Bone marrow (tissue), 2 donors: ENCODE measurements at regions not wholly inside any gene's neighbourhood (a gene's known extent, or its start where the extent isn't known, plus 50 kb on each side); places are given as distances from the start of the nearest gene placed in this dataset.
A peak's percentile ranks its signal among the peaks of the same experiment; 100 is the strongest.

Experiments used
- DNase-seq, 2 donors: peaks; one replicate each; lab custom pipeline; 2025; lab: John Stamatoyannopoulos, UW

GRCh38 chr6:105494688-105495087 lies 91.8 kb upstream of the PREP start:
- no peak for DNase-seq

GRCh38 chr6:105493736-105494135 lies 90.9 kb upstream of the PREP start:
- no peak for DNase-seq

GRCh38 chr6:105492706-105493673 lies 90.1 kb upstream of the PREP start:
- no peak for DNase-seq

- DNase-seq, result no peak
Measured at GRCh38 chr6:105489216-105489530, 86.3 kb upstream of the PREP start.

GRCh38 chr6:105488516-105489215 lies 85.8 kb upstream of the PREP start:
- DNase-seq, result no peak

- DNase-seq, result no peak
Measured at GRCh38 chr6:105487040-105487790, 84.3 kb upstream of the PREP start.

- DNase-seq, result no peak
Measured at GRCh38 chr6:105485456-105485855, 82.6 kb upstream of the PREP start.

GRCh38 chr6:105484238-105485161 lies 81.6 kb upstream of the PREP start:
- peak in 1 of 2 donors; percentile 58 for DNase-seq

- DNase-seq, result no peak
Measured at GRCh38 chr6:105483492-105483891, 80.6 kb upstream of the PREP start.

- DNase-seq, result no peak
Measured at GRCh38 chr6:105482921-105483320, 80.0 kb upstream of the PREP start.

- no peak for DNase-seq
Measured at GRCh38 chr6:105482227-105482844, 79.5 kb upstream of the PREP start.

- no peak for DNase-seq
Measured at GRCh38 chr6:105476978-105477377, 74.1 kb upstream of the PREP start.

- DNase-seq, result no peak
Measured at GRCh38 chr6:105474234-105474633, 71.4 kb upstream of the PREP start.

GRCh38 chr6:105469946-105470345 lies 67.1 kb upstream of the PREP start:
- DNase-seq, result no peak

GRCh38 chr6:105468850-105469249 lies 66.0 kb upstream of the PREP start:
- DNase-seq, result no peak

GRCh38 chr6:105460860-105461259 lies 58.0 kb upstream of the PREP start:
- DNase-seq, result no peak

GRCh38 chr6:105459864-105460263 lies 57.0 kb upstream of the PREP start:
- DNase-seq, result no peak

GRCh38 chr6:105459049-105459448 lies 56.2 kb upstream of the PREP start:
- DNase-seq, result no peak

- no peak for DNase-seq
Measured at GRCh38 chr6:105458551-105458950, 55.7 kb upstream of the PREP start.

- DNase-seq, result no peak
Measured at GRCh38 chr6:105458084-105458483, 55.2 kb upstream of the PREP start.

GRCh38 chr6:105453968-105454367 lies 51.1 kb upstream of the PREP start:
- DNase-seq, result no peak
